Panc1 (cell line): ENCODE measurements at regions not wholly inside any gene's neighbourhood (a gene's known extent, or its start where the extent isn't known, plus 50 kb on each side); places are given as distances from the start of the nearest gene placed in this dataset.

Experiments
- ATAC-seq: fragments of 200-7000 bp; cut with Tn5 transposase; 2 replicates; pipeline ENCODE4 v1.9.1; 2020; ENCODE audit warnings: mild to moderate bottlenecking, moderate library complexity
- BruUV-seq: library from RNA; stranded (reverse); fragments of 400-500 nt; replicated peaks from 2 replicates; lab custom pipeline; 2021; lab: Mats Ljungman, UMichigan
- CTCF ChIA-PET: fragments of 300-600 bp; sonication (Branson Sonifier 250); formaldehyde crosslinking; loops from one replicate; lab custom pipeline; 2022; ENCODE audit warnings: antibody characterized with exemption; lab: Charles Lee
- POLR2A ChIA-PET: fragments of 300-600 bp; sonication (Branson Sonifier 250); formaldehyde crosslinking; loops from one replicate; lab custom pipeline; 2022; ENCODE audit warnings: antibody characterized with exemption; lab: Charles Lee
- DNase-seq: peaks from one replicate; pipeline ENCODE4 v3.0.0-alpha.2; 2010; ENCODE audit warnings: low read depth, low spot score
- H3K27ac ChIP-seq: 2 replicates; pipeline ENCODE4 v1.5.1; 2011; ENCODE audit warnings: mild to moderate bottlenecking, low read length, inconsistent platforms
- H3K27me3 ChIP-seq: fragments of 200-500 bp; sonication (Bioruptor generic); 2 replicates; pipeline ENCODE4 v1.6.0; 2014; ENCODE audit warnings: low read length, inconsistent platforms; ENCODE audit not compliant: control insufficient read depth, insufficient read depth
- H3K36me3 ChIP-seq: fragments of 200-500 bp; sonication (Bioruptor generic); 2 replicates; pipeline ENCODE4 v1.5.1; 2014; ENCODE audit warnings: inconsistent platforms, mild to moderate bottlenecking, low read length, moderate library complexity; ENCODE audit not compliant: control insufficient read depth, insufficient read depth
- H3K4me1 ChIP-seq: 2 replicates; pipeline ENCODE4 v1.5.1; 2011; ENCODE audit warnings: inconsistent platforms, mild to moderate bottlenecking, low read length, moderate library complexity; ENCODE audit not compliant: control insufficient read depth, insufficient read depth
- H3K4me3 ChIP-seq, 2 experiments: 2 replicates each; pipeline ENCODE4 v1.5.1; 2011 to 2012; ENCODE audit warnings: low read depth in 2 of 2, low read length in 2 of 2, mild to moderate bottlenecking in 2 of 2, inconsistent platforms in 1 of 2, moderate library complexity in 1 of 2
- H3K9me3 ChIP-seq: fragments of 200-500 bp; sonication (Bioruptor generic); 2 replicates; pipeline ENCODE4 v1.5.1; 2014; ENCODE audit warnings: low read depth, mild to moderate bottlenecking, inconsistent platforms, low read length, moderate library complexity; ENCODE audit not compliant: control insufficient read depth, insufficient read depth
- POLR2AphosphoS5 ChIP-seq: IDR thresholded peaks from 2 replicates; pipeline ENCODE4 v1.6.1; 2012; ENCODE audit warnings: mild to moderate bottlenecking, low read depth, low read length, moderate library complexity
- SIN3A ChIP-seq: IDR thresholded peaks from 2 replicates; pipeline ENCODE4 v1.6.1; 2012; ENCODE audit warnings: low read depth, mild to moderate bottlenecking, low read length, moderate library complexity, borderline replicate concordance; ENCODE audit not compliant: insufficient read depth
- TCF7L2 ChIP-seq: IDR thresholded peaks from 2 replicates; pipeline ENCODE4 v1.6.1; 2011; ENCODE audit warnings: mild to moderate bottlenecking, low read depth, low read length, inconsistent platforms
- in situ Hi-C: cut with HindIII; loops from 2 replicates; pipeline ENCODE4 v1.10.0; 2016; ENCODE audit warnings: low sequenced_read_pairs, low pct_unique_long_range_greater_than_20kb
- intact Hi-C: fragments of 100-400 bp; cut with micrococcal nuclease; formaldehyde crosslinking; loops from one replicate; pipeline ENCODE4 v1.10.0; 2022; ENCODE audit not compliant: unreplicated experiment
- TF ChIP-seq, protein P1 (sequence below), 2 experiments: IDR thresholded peaks; 2 replicates each; pipeline ENCODE4 v1.6.1; 2011 to 2012; ENCODE audit warnings: low read depth in 2 of 2, control low read depth in 1 of 2, low read length in 1 of 2, mild to moderate bottlenecking in 1 of 2, moderate library complexity in 1 of 2; ENCODE audit not compliant: insufficient read depth in 1 of 2
- TF ChIP-seq, protein P2 (sequence below): fragments of 450-650 bp; IDR thresholded peaks from 2 replicates; pipeline ENCODE4 v1.5.1; 2017; ENCODE audit warnings: mild to moderate bottlenecking

DNA sequence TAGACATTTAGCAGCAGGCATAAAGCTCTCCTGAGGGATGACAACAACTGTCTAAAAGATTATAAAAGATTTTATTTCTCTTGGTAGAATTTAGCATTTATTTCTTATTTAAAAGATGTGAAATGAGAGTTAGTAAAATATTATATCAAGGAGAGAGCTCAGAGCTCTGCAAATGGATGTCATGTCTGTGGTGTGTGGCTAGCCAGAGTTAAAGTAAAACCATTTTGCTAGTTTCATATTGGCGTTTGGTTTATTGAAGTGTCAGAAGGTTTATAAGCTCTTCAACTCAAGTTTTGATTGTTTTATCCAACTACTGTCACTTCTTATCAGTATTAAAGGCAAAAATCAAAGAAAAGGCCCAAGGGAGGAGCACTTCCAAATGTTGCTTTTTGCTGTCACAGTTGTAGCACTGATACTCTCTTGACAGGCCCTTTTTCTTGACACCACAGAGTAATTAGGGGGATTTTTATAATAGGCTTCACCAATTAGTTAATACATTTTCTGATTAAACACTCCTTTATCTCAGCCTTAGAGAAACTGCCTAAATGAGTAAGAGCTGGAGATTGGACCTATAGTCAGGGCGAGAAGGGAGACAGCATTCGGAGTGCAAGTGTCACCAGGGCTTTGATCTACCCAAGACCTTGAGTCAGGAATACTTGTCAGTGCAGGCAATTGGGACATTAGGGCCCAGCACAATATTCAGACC, 233.9 kb downstream of the PTBP2 start:
- Histone ChIP-seq H3K36me3 (no peaks in the 10 kb centered on the region), H3K4me1 (no peaks in the 10 kb centered on the region), H3K27me3 (no peaks in the 10 kb centered on the region), H3K9me3 (no peaks in the 10 kb centered on the region), H3K4me3 (no peak overlapping the region), H3K27ac (no peak overlapping the region)
- in situ Hi-C loops (no loop called here), intact Hi-C loops (no loop called here)
- ATAC-seq (no peak), DNase-seq (no peak)
- CTCF ChIA-PET = no interaction called here
- POLR2A ChIA-PET = no interaction called here
- BruUV-seq = no TSS peak
- TF ChIP-seq TCF7L2 = no peak
- no peak for TF ChIP-seq SIN3A
- TF ChIP-seq, protein P1, sequence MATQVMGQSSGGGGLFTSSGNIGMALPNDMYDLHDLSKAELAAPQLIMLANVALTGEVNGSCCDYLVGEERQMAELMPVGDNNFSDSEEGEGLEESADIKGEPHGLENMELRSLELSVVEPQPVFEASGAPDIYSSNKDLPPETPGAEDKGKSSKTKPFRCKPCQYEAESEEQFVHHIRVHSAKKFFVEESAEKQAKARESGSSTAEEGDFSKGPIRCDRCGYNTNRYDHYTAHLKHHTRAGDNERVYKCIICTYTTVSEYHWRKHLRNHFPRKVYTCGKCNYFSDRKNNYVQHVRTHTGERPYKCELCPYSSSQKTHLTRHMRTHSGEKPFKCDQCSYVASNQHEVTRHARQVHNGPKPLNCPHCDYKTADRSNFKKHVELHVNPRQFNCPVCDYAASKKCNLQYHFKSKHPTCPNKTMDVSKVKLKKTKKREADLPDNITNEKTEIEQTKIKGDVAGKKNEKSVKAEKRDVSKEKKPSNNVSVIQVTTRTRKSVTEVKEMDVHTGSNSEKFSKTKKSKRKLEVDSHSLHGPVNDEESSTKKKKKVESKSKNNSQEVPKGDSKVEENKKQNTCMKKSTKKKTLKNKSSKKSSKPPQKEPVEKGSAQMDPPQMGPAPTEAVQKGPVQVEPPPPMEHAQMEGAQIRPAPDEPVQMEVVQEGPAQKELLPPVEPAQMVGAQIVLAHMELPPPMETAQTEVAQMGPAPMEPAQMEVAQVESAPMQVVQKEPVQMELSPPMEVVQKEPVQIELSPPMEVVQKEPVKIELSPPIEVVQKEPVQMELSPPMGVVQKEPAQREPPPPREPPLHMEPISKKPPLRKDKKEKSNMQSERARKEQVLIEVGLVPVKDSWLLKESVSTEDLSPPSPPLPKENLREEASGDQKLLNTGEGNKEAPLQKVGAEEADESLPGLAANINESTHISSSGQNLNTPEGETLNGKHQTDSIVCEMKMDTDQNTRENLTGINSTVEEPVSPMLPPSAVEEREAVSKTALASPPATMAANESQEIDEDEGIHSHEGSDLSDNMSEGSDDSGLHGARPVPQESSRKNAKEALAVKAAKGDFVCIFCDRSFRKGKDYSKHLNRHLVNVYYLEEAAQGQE (IDR thresholded peaks at IDR 0.05; ENCODE audit: insufficient read depth in 1 of 2, low read depth in 2 of 2, low read length in 1 of 2) = no peak

- in situ Hi-C loops = no loop called here
These were observed 240.6 kb downstream of the PTBP2 start for GRCh38 chr1:96962216-96962615.

More at GRCh38 chr1:96962216-96962615, 240.6 kb downstream of the PTBP2 start:
- ChIA-PET CTCF (no interaction called here), POLR2A (no interaction called here)
- Histone ChIP-seq H3K9me3 (no peaks in the 10 kb centered on the region), H3K36me3 (no peaks in the 10 kb centered on the region), H3K4me1 (no peaks in the 10 kb centered on the region), H3K27ac (no peak overlapping the region), H3K4me3 (no peak overlapping the region), H3K27me3 (no peaks in the 10 kb centered on the region)
- TF ChIP-seq TCF7L2 (no peak), POLR2AphosphoS5 (no peak), SIN3A (no peak)
- TF ChIP-seq, protein P1 (IDR thresholded peaks at IDR 0.05; ENCODE audit: insufficient read depth in 1 of 2, low read depth in 2 of 2, low read length in 1 of 2) = no peak
- TF ChIP-seq, protein P2, sequence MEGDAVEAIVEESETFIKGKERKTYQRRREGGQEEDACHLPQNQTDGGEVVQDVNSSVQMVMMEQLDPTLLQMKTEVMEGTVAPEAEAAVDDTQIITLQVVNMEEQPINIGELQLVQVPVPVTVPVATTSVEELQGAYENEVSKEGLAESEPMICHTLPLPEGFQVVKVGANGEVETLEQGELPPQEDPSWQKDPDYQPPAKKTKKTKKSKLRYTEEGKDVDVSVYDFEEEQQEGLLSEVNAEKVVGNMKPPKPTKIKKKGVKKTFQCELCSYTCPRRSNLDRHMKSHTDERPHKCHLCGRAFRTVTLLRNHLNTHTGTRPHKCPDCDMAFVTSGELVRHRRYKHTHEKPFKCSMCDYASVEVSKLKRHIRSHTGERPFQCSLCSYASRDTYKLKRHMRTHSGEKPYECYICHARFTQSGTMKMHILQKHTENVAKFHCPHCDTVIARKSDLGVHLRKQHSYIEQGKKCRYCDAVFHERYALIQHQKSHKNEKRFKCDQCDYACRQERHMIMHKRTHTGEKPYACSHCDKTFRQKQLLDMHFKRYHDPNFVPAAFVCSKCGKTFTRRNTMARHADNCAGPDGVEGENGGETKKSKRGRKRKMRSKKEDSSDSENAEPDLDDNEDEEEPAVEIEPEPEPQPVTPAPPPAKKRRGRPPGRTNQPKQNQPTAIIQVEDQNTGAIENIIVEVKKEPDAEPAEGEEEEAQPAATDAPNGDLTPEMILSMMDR = no peak
- no peak for DNase-seq
- ATAC-seq = no peak
- intact Hi-C loops = loop anchor here (10.0 kb wide), 3 partner anchors 223 to 1093 kb away; no protein-coding TSS in a partner anchor
- no TSS peak for BruUV-seq
